Liver (tissue), 8 donors: ENCODE measurements at regions not wholly inside any gene's neighbourhood (a gene's known extent, or its start where the extent isn't known, plus 50 kb on each side); places are given as distances from the start of the nearest gene placed in this dataset.

Source experiments
- DNase-seq: peaks from one replicate; pipeline ENCODE4 v3.0.0-alpha.2; 2017; ENCODE audit warnings: low spot score
- H3K27ac ChIP-seq, 2 donors: one replicate each; pipeline ENCODE4 v1.7.0; 2013; ENCODE audit warnings: inconsistent platforms in 2 of 2, low read length in 2 of 2, control low read depth in 1 of 2, low read depth in 1 of 2, mild to moderate bottlenecking in 1 of 2
- H3K27me3 ChIP-seq, 4 donors: one replicate each; pipeline versions ENCODE4 v1.6.1 to v1.7.0; 2013; ENCODE audit warnings: low read length in 3 of 4, inconsistent platforms in 1 of 4, mild to moderate bottlenecking in 1 of 4, moderate library complexity in 1 of 4; ENCODE audit not compliant: control insufficient read depth in 4 of 4, insufficient read depth in 4 of 4
- H3K36me3 ChIP-seq, 4 donors: one replicate each; pipeline versions ENCODE4 v1.6.1 to v1.7.0; 2013; ENCODE audit warnings: low read length in 3 of 4, mild to moderate bottlenecking in 3 of 4, low read depth in 1 of 4, moderate library complexity in 1 of 4; ENCODE audit not compliant: control insufficient read depth in 4 of 4, insufficient read depth in 3 of 4
- H3K4me1 ChIP-seq, 4 donors: one replicate each; pipeline versions ENCODE4 v1.6.1 to v1.7.0; 2013; ENCODE audit warnings: low read length in 3 of 4, mild to moderate bottlenecking in 3 of 4, moderate library complexity in 1 of 4; ENCODE audit not compliant: control insufficient read depth in 4 of 4, insufficient read depth in 4 of 4
- H3K4me3 ChIP-seq, 3 donors: one replicate each; pipeline versions ENCODE4 v1.6.1 to v1.7.0; 2013; ENCODE audit warnings: low read length in 3 of 3, control low read depth in 1 of 3, low read depth in 1 of 3, mild to moderate bottlenecking in 1 of 3
- H3K9ac ChIP-seq, 2 donors: one replicate each; pipeline ENCODE4 v1.7.0; 2013; ENCODE audit warnings: low read length in 2 of 2, mild to moderate bottlenecking in 2 of 2, moderate library complexity in 2 of 2, control low read depth in 1 of 2, low read depth in 1 of 2
- H3K9me3 ChIP-seq, 4 donors: one replicate each; pipeline versions ENCODE4 v1.6.1 to v1.7.0; 2013; ENCODE audit warnings: low read length in 3 of 4; ENCODE audit not compliant: control insufficient read depth in 4 of 4
- CTCF ChIP-seq: fragments of 150-350 bp; IDR thresholded peaks from 2 replicates; pipeline ENCODE4 v1.5.1; 2017; ENCODE audit warnings: improper control_type of control experiment, low read depth, low read length; ENCODE audit not compliant: missing input control
- GABPA ChIP-seq, 2 donors: IDR thresholded peaks in 1 of 2; conservative IDR thresholded peaks in 1 of 2; 2 replicates each; pipeline ENCODE4 v1.6.1; 2016; ENCODE audit warnings: antibody characterized with exemption in 2 of 2, mild to moderate bottlenecking in 1 of 2, moderate library complexity in 1 of 2
- HNF4A ChIP-seq, 2 donors: conservative IDR thresholded peaks; 2 replicates each; pipeline ENCODE4 v1.6.1; 2016; ENCODE audit warnings: antibody characterized with exemption in 2 of 2, mild to moderate bottlenecking in 2 of 2
- HNF4G ChIP-seq: IDR thresholded peaks from 2 replicates; pipeline ENCODE4 v1.6.1; 2016; ENCODE audit warnings: antibody characterized with exemption
- JUND ChIP-seq, 2 donors: IDR thresholded peaks; 2 replicates each; pipeline ENCODE4 v1.6.1; 2016; ENCODE audit warnings: antibody characterized with exemption in 2 of 2
- RAD21 ChIP-seq, 2 donors: IDR thresholded peaks; 2 replicates each; pipeline ENCODE4 v1.6.1; 2016; ENCODE audit warnings: antibody characterized with exemption in 2 of 2, mild to moderate bottlenecking in 2 of 2
- REST ChIP-seq: IDR thresholded peaks from 2 replicates; pipeline ENCODE4 v1.6.1; 2016; ENCODE audit warnings: antibody characterized with exemption, mild to moderate bottlenecking
- RXRA ChIP-seq, 2 donors: IDR thresholded peaks; 2 replicates each; pipeline ENCODE4 v1.6.1; 2017 to 2018; ENCODE audit warnings: antibody characterized with exemption in 2 of 2, mild to moderate bottlenecking in 1 of 2
- YY1 ChIP-seq: IDR thresholded peaks from 2 replicates; pipeline ENCODE4 v1.6.1; 2016; ENCODE audit warnings: antibody characterized with exemption, mild to moderate bottlenecking
- ZBTB33 ChIP-seq: IDR thresholded peaks from 2 replicates; pipeline ENCODE4 v1.6.1; 2016; ENCODE audit warnings: antibody characterized with exemption
- WGBS: extraction: QIAGEN DNeasy Blood & Tissue Kit; methylation state at CpG from one replicate; pipeline ENCODE4 v1.1.7; 2013; 5-methylcytosine and 5-hydroxymethylcytosine counted together
- donor health status: healthy.
- donor health status: healthy.
- donor health status: healthy.
- donor health status: healthy.
- donor health status: healthy.

GRCh38 chr14:26905229-26905628 is 307.4 kb upstream of the NOVA1 start:
- Histone ChIP-seq H3K9me3 (no peaks in the 10 kb centered on the region), H3K27ac (no peak overlapping the region), H3K36me3 (no peaks in the 10 kb centered on the region), H3K9ac (no peak overlapping the region), H3K4me1 (no peaks in the 10 kb centered on the region), H3K4me3 (no peak overlapping the region), H3K27me3 (no peaks in the 10 kb centered on the region)
- no peak for DNase-seq
- WGBS = 74% methylated on average over 3 of the region's 3 CpGs
- TF ChIP-seq RAD21 (IDR thresholded peaks at IDR 0.05) = peak; percentile 21 to 38
- TF ChIP-seq CTCF = no peak
- no peak for TF ChIP-seq GABPA (IDR thresholded peaks at IDR 0.05 in 1 of 2, conservative IDR thresholded peaks at IDR 0.05 in 1 of 2)

- no peak for DNase-seq
- no peaks in the 10 kb centered on the region for H3K36me3 ChIP-seq
- H3K9me3 ChIP-seq = no peaks in the 10 kb centered on the region
- no peak for TF ChIP-seq CTCF
- TF ChIP-seq HNF4G = no peak
- TF ChIP-seq RXRA (IDR thresholded peaks at IDR 0.05) = no peak
- TF ChIP-seq HNF4A (conservative IDR thresholded peaks at IDR 0.05) = no peak
- TF ChIP-seq RAD21 (IDR thresholded peaks at IDR 0.05) = no peak
- TF ChIP-seq YY1 = no peak
- no peak for TF ChIP-seq ZBTB33
- no peak for TF ChIP-seq REST
- no peak for TF ChIP-seq JUND (IDR thresholded peaks at IDR 0.05)
- no peak overlapping the region for H3K9ac ChIP-seq
- H3K27me3 ChIP-seq = peaks cover 0 to 2% (median 0%) of the 10 kb centered on the region in 4 donors
- no peak overlapping the region for H3K4me3 ChIP-seq
- H3K4me1 ChIP-seq = no peaks in the 10 kb centered on the region
- H3K27ac ChIP-seq = no peak overlapping the region
These were observed 316.0 kb upstream of the NOVA1 start for GRCh38 chr14:26913786-26914185.
